Neural cell (in vitro differentiated cells): ENCODE measurements at regions not wholly inside any gene's neighbourhood (a gene's known extent, or its start where the extent isn't known, plus 50 kb on each side); places are given as distances from the start of the nearest gene placed in this dataset.
A peak's percentile ranks its signal among the peaks of the same experiment; 100 is the strongest.

Experiments used
- H2AFZ ChIP-seq: fragments of 200-600, 300-800 bp; sonication (generic), shearing (Covaris generic); 2 replicates; pipeline ENCODE4 v1.6.0; 2014; ENCODE audit warnings: low read depth, mild to moderate bottlenecking, antibody characterized with exemption, low read length, moderate library complexity
- H3F3A ChIP-seq: fragments of 200-600 bp; shearing (Covaris generic); 2 replicates; pipeline ENCODE4 v1.6.1; 2016; ENCODE audit warnings: mild to moderate bottlenecking, moderate library complexity, mixed read lengths, antibody characterized with exemption, low read length; ENCODE audit not compliant: insufficient read depth, poor library complexity, severe bottlenecking
- H3K27ac ChIP-seq: fragments of 200-600, 300-800 bp; sonication (generic), shearing (Covaris generic); 2 replicates; pipeline ENCODE4 v1.5.1; 2014; ENCODE audit warnings: mild to moderate bottlenecking, low read length, moderate library complexity
- H3K27me3 ChIP-seq: fragments of 300-800, 200-600 bp; sonication (generic), shearing (Covaris generic); 2 replicates; pipeline ENCODE4 v1.6.0; 2014; ENCODE audit warnings: mild to moderate bottlenecking, low read depth, low read length, moderate library complexity; ENCODE audit not compliant: insufficient read depth
- H3K36me3 ChIP-seq: fragments of 300-800, 200-600 bp; sonication (generic), shearing (Covaris generic); 2 replicates; pipeline ENCODE4 v1.5.1; 2014; ENCODE audit warnings: mild to moderate bottlenecking, antibody characterized with exemption, low read length, moderate library complexity; ENCODE audit not compliant: insufficient read depth
- H3K4me2 ChIP-seq: fragments of 300-800, 200-600 bp; sonication (generic), shearing (Covaris generic); 2 replicates; pipeline ENCODE4 v1.6.0; 2014; ENCODE audit warnings: mild to moderate bottlenecking, low read length
- H3K4me3 ChIP-seq: fragments of 300-800, 200-600 bp; sonication (generic), shearing (Covaris generic); 2 replicates; pipeline ENCODE4 v1.5.1; 2014; ENCODE audit warnings: mild to moderate bottlenecking, low read length, moderate library complexity
- H3K79me2 ChIP-seq: fragments of 200-600 bp; shearing (Covaris generic); replicated peaks from 2 replicates; pipeline ENCODE4 v1.6.0; 2014; ENCODE audit warnings: mild to moderate bottlenecking, low read length, moderate library complexity; ENCODE audit not compliant: insufficient read depth
- H3K9ac ChIP-seq: fragments of 300-800, 200-600 bp; sonication (generic), shearing (Covaris generic); 2 replicates; pipeline ENCODE4 v1.6.1; 2016; ENCODE audit warnings: mild to moderate bottlenecking, low read length, mixed read lengths
- H3K9me2 ChIP-seq: fragments of 200-600 bp; shearing (Covaris generic); 2 replicates; pipeline ENCODE4 v1.6.1; 2016; ENCODE audit warnings: mild to moderate bottlenecking, low read length, mixed read lengths; ENCODE audit not compliant: insufficient read depth
- H3K9me3 ChIP-seq: fragments of 200-600, 300-800 bp; sonication (generic), shearing (Covaris generic); 2 replicates; pipeline ENCODE4 v1.6.1; 2016; ENCODE audit warnings: mild to moderate bottlenecking, mixed run types, low read length, moderate library complexity, mixed read lengths
- H4K20me1 ChIP-seq: fragments of 200-600 bp; shearing (Covaris generic); 2 replicates; pipeline ENCODE4 v1.6.1; 2016; ENCODE audit warnings: mild to moderate bottlenecking, mixed run types; ENCODE audit not compliant: insufficient read depth
- EP300 ChIP-seq: fragments of 450-650 bp; conservative IDR thresholded peaks from 2 replicates; pipeline ENCODE4 v1.6.1; 2014; ENCODE audit warnings: antibody characterized with exemption, mild to moderate bottlenecking, moderate library complexity; ENCODE audit not compliant: poor library complexity, severe bottlenecking
- EZH2 ChIP-seq: fragments of 200-600, 300-800 bp; shearing (Covaris generic), sonication (generic); IDR thresholded peaks from 2 replicates; pipeline ENCODE4 v1.6.1; 2014; ENCODE audit warnings: antibody characterized with exemption, low read length, borderline replicate concordance, mild to moderate bottlenecking; ENCODE audit not compliant: insufficient read depth, poor library complexity, severe bottlenecking
- MXI1 ChIP-seq: fragments of 450-650 bp; conservative IDR thresholded peaks from 2 replicates; pipeline ENCODE4 v1.6.1; 2014; ENCODE audit warnings: antibody characterized with exemption, mild to moderate bottlenecking; ENCODE audit not compliant: poor library complexity, severe bottlenecking
- POLR2AphosphoS5 ChIP-seq: IDR thresholded peaks from 2 replicates; pipeline ENCODE4 v1.6.1; 2012
- RAD21 ChIP-seq: fragments of 450-650 bp; conservative IDR thresholded peaks from 2 replicates; pipeline ENCODE4 v1.6.1; 2014; ENCODE audit warnings: antibody characterized with exemption, mild to moderate bottlenecking, moderate library complexity
- SMC3 ChIP-seq: fragments of 450-650 bp; conservative IDR thresholded peaks from 2 replicates; pipeline ENCODE4 v1.6.1; 2014; ENCODE audit warnings: antibody characterized with exemption, mild to moderate bottlenecking, moderate library complexity; ENCODE audit not compliant: poor library complexity
- TAF1 ChIP-seq: IDR thresholded peaks from 2 replicates; pipeline ENCODE4 v1.6.1; 2012; ENCODE audit warnings: low read depth
- TF ChIP-seq, protein P1 (sequence below): fragments of 450-650 bp; IDR thresholded peaks from 2 replicates; pipeline ENCODE4 v1.5.1; 2014; ENCODE audit warnings: antibody characterized with exemption, mild to moderate bottlenecking, moderate library complexity; ENCODE audit not compliant: poor library complexity, severe bottlenecking

DNA sequence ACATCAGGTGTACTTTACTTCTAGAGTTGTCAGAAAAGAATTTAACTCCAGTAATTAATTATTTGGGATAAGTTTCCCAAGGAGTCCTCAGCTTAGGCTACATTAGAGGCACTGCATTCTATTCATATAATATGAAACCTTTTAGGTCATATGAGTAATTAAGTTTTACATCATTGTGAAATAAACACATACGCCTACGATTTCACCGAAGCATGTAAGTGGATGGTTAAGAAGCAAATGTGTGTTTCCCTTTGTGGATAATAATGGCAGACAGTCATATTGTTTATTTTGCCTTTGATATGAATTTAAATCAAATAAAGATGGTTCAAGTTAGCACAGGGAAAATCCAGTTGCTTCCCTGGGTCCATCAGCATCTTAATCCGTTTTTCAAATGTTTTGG is 535.9 kb upstream of the ATP11B start:
- Histone ChIP-seq H3K4me2 (no peak overlapping the region), H3K9me2 (no peaks in the 10 kb centered on the region), H3K36me3 (no peaks in the 10 kb centered on the region), H2AFZ (no peak overlapping the region), H3K9ac (no peak overlapping the region), H3K4me3 (no peak overlapping the region), H3K79me2 (no peaks in the 10 kb centered on the region), H3K27me3 (no peaks in the 10 kb centered on the region), H3K27ac (no peak overlapping the region), H3K9me3 (no peaks in the 10 kb centered on the region), H3F3A (no peaks in the 10 kb centered on the region), H4K20me1 (no peaks in the 10 kb centered on the region)
- TF ChIP-seq MXI1 (no peak), POLR2AphosphoS5 (no peak), TAF1 (no peak), EP300 (no peak), EZH2 (no peak)
- TF ChIP-seq, protein P1, sequence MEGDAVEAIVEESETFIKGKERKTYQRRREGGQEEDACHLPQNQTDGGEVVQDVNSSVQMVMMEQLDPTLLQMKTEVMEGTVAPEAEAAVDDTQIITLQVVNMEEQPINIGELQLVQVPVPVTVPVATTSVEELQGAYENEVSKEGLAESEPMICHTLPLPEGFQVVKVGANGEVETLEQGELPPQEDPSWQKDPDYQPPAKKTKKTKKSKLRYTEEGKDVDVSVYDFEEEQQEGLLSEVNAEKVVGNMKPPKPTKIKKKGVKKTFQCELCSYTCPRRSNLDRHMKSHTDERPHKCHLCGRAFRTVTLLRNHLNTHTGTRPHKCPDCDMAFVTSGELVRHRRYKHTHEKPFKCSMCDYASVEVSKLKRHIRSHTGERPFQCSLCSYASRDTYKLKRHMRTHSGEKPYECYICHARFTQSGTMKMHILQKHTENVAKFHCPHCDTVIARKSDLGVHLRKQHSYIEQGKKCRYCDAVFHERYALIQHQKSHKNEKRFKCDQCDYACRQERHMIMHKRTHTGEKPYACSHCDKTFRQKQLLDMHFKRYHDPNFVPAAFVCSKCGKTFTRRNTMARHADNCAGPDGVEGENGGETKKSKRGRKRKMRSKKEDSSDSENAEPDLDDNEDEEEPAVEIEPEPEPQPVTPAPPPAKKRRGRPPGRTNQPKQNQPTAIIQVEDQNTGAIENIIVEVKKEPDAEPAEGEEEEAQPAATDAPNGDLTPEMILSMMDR: no peak

DNA sequence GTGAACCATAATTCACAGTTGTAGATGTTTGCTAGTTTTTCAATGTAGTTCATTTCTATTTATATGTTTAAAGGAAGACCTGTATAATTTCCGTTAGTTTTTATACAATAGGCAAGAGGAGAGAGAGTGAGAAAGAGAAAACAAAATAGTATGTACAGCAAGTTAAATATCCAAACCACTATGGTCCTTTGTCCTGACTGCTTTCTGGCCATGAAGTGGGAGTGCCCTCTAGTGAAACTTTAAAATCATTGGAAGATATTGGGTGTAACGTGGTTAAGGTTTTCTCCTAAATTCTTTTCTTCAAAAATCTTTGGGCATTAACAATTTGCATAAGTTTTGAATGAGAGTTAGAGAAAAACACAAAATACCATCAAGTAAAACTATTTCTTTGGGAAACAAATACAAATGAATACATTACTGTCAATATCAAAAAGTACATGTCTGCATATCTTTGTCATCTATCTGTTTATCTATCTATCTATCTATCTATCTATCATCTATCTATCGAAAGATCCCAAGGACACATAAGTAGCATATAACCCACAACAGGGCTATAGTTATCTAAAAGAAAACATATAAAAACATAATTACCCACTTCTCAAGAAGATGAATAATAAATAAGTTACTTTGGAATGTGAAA is 534.6 kb upstream of the ATP11B start:
- H3F3A ChIP-seq: no peaks in the 10 kb centered on the region
- no peak overlapping the region for H3K4me3 ChIP-seq
- H3K79me2 ChIP-seq: no peaks in the 10 kb centered on the region
- no peak overlapping the region for H3K27ac ChIP-seq
- no peak overlapping the region for H2AFZ ChIP-seq
- no peak overlapping the region for H3K9ac ChIP-seq
- no peak overlapping the region for H3K4me2 ChIP-seq
- no peaks in the 10 kb centered on the region for H3K9me3 ChIP-seq
- no peaks in the 10 kb centered on the region for H3K27me3 ChIP-seq
- H3K9me2 ChIP-seq: no peaks in the 10 kb centered on the region
- no peaks in the 10 kb centered on the region for H4K20me1 ChIP-seq
- H3K36me3 ChIP-seq: no peaks in the 10 kb centered on the region
- TF ChIP-seq SMC3: peak; percentile 89
- TF ChIP-seq, protein P1: peak; percentile 82
- TF ChIP-seq RAD21: peak; percentile 90
- TF ChIP-seq EZH2: no peak

DNA sequence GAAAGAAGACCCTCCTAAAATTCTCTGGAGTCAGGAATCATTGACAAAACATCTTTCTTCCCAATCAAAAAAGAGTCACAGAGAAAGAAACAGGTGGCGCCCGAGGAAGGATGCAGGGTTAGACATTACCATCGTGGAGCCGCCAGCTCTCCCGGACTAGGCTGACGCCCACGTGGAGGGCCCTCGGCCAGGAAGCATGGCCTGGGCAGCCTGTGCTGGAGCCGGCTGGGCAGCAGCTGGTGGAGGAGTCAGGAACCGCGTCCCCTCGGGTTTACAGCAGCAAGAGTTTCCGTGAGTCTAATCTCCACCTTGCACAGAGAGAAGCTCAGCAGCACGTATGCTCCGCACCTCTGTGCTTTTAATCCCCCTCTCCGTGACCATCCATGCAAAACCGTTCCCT is 533.7 kb upstream of the ATP11B start:
- Histone ChIP-seq H3K79me2 (no peaks in the 10 kb centered on the region), H2AFZ (no peak overlapping the region), H3K27ac (no peak overlapping the region), H4K20me1 (no peaks in the 10 kb centered on the region), H3F3A (no peaks in the 10 kb centered on the region), H3K9ac (no peak overlapping the region), H3K36me3 (no peaks in the 10 kb centered on the region), H3K27me3 (no peaks in the 10 kb centered on the region), H3K9me3 (no peaks in the 10 kb centered on the region), H3K4me3 (no peak overlapping the region), H3K9me2 (no peaks in the 10 kb centered on the region), H3K4me2 (no peak overlapping the region)
- TF ChIP-seq SMC3: no peak
- no peak for TF ChIP-seq EZH2
- TF ChIP-seq, protein P1: no peak
